Endothelial cell of umbilical vein (primary cell): ENCODE measurements at regions not wholly inside any gene's neighbourhood (a gene's known extent, or its start where the extent isn't known, plus 50 kb on each side); places are given as distances from the start of the nearest gene placed in this dataset.

ENCODE experiments used
- CTCF ChIP-seq, 2 donors: IDR thresholded peaks; 1 replicate in 1 of 2; 2 replicates in 1 of 2; pipeline ENCODE4 v1.5.1; 2011; ENCODE audit warnings: low read length in 2 of 2, mild to moderate bottlenecking in 2 of 2, moderate library complexity in 2 of 2, control low read depth in 1 of 2, inconsistent platforms in 1 of 2, low read depth in 1 of 2; ENCODE audit not compliant: insufficient read depth in 1 of 2; ENCODE audit errors: extremely low read depth in 1 of 2
- EZH2 ChIP-seq: IDR thresholded peaks from 2 replicates; pipeline ENCODE4 v1.6.1; 2012; ENCODE audit warnings: borderline replicate concordance, low read depth, mild to moderate bottlenecking, moderate library complexity, low read length, inconsistent platforms; ENCODE audit not compliant: severe bottlenecking
- MYC ChIP-seq: IDR thresholded peaks from one replicate; pipeline ENCODE4 v1.6.1; 2011; ENCODE audit warnings: mild to moderate bottlenecking, low read depth, low read length
- POLR2A ChIP-seq: IDR thresholded peaks from 2 replicates; pipeline ENCODE4 v1.6.1; 2012; ENCODE audit warnings: low read depth, mild to moderate bottlenecking, control low read depth, low read length
- POLR2AphosphoS5 ChIP-seq: IDR thresholded peaks from 2 replicates; pipeline ENCODE4 v1.6.1; 2012; ENCODE audit warnings: low read depth, mild to moderate bottlenecking, control low read depth, low read length, moderate library complexity; ENCODE audit not compliant: insufficient read depth

- TF ChIP-seq POLR2A, result no peak
- TF ChIP-seq CTCF (IDR thresholded peaks at IDR 0.05; ENCODE audit: extremely low read depth in 1 of 2, insufficient read depth in 1 of 2, low read depth in 1 of 2, low read length in 2 of 2), result no peak
- no peak for TF ChIP-seq POLR2AphosphoS5
- no peak for TF ChIP-seq EZH2
- no peak for TF ChIP-seq MYC
Observed at GRCh38 chr18:67969458-67969857, 452.9 kb upstream of the DSEL start.
